Esophagus muscularis mucosa (tissue), 4 donors: ENCODE measurements at regions not wholly inside any gene's neighbourhood (a gene's known extent, or its start where the extent isn't known, plus 50 kb on each side); places are given as distances from the start of the nearest gene placed in this dataset.

Source experiments
- DNase-seq: peaks from one replicate; pipeline ENCODE4 v3.0.0-alpha.2; 2017; ENCODE audit errors: extremely low spot score
- H3K27ac ChIP-seq, 4 donors: fragments of 200-600 bp; sonication (generic); replicated peaks in 1 of 4; 1 replicate in 3 of 4; 2 replicates in 1 of 4; pipeline ENCODE4 v1.5.1; 2016 to 2019; ENCODE audit warnings: mild to moderate bottlenecking in 1 of 4
- H3K27me3 ChIP-seq, 4 donors: fragments of 200-600 bp; sonication (generic); one replicate each; pipeline versions ENCODE4 v1.5.1 to v1.6.0; 2016 to 2019
- H3K36me3 ChIP-seq, 4 donors: fragments of 200-600 bp; sonication (generic); one replicate each; pipeline ENCODE4 v1.5.1; 2016 to 2019
- H3K4me1 ChIP-seq, 4 donors: fragments of 200-600 bp; sonication (generic); one replicate each; pipeline ENCODE4 v1.5.1; 2016 to 2019
- H3K4me3 ChIP-seq, 4 donors: fragments of 200-600 bp; sonication (generic); 1 replicate in 2 of 4; 2 replicates in 2 of 4; pipeline ENCODE4 v1.5.1; 2016 to 2019; ENCODE audit warnings: mild to moderate bottlenecking in 4 of 4, moderate library complexity in 1 of 4
- H3K9me3 ChIP-seq, 4 donors: fragments of 200-600 bp; sonication (generic); 1 replicate in 3 of 4; 2 replicates in 1 of 4; pipeline ENCODE4 v1.5.1; 2016 to 2019
- EP300 ChIP-seq: sonication (generic); formaldehyde crosslinking; IDR thresholded peaks from one replicate; pipeline ENCODE4 v1.6.1; 2017; ENCODE audit warnings: antibody characterized with exemption
- POLR2A ChIP-seq: fragments of 450-650 bp; IDR thresholded peaks from one replicate; pipeline ENCODE4 v1.6.1; 2017; ENCODE audit warnings: antibody characterized with exemption, moderate library complexity, mild to moderate bottlenecking, low read depth
- POLR2AphosphoS5 ChIP-seq, 2 donors: sonication (generic); formaldehyde crosslinking; IDR thresholded peaks; one replicate each; pipeline ENCODE4 v1.6.1; 2017; ENCODE audit warnings: antibody characterized with exemption in 2 of 2
- WGBS: methylation state at CpG from one replicate; pipeline ENCODE4 v1.1.5; 2018; 5-methylcytosine and 5-hydroxymethylcytosine counted together
- intact Hi-C: fragments of 100-400 bp; cut with DNase I; formaldehyde crosslinking; loops from one replicate; pipeline ENCODE4 v1.15.1; 2023
- TF ChIP-seq, protein P1 (sequence below), 3 experiments: fragments of 200-600 bp in 2 of 3; fragments of 450-650 bp in 1 of 3; sonication (generic) in 2 of 3; IDR thresholded peaks; one replicate each; pipeline ENCODE4 v1.5.1; 2017 to 2019; ENCODE audit warnings: antibody characterized with exemption in 3 of 3, mild to moderate bottlenecking in 2 of 3, moderate library complexity in 1 of 3

DNA sequence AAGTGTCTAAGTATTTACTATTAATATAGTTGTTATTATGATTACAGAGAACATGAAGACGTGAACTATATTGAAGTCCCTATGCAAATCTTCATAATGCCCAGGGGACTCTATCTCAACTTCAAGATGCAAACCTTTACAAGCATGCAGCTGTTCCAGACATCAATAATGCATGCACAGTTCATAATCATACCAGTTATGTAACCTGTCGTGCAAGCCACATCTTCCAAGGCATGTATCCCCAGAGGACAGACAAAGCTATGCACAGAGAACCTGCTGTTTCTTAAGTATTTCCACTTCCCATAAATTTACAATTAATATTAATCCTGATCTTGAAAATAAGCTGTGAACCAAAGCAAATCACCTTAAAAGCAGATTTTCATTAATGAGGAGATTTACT is 534.1 kb downstream of the TUSC7 start:
- intact Hi-C loops, result no loop called here
- Histone ChIP-seq H3K4me3 (no peak overlapping the region), H3K4me1 (peaks cover 0 to 8% (median 0%) of the 10 kb centered on the region in 4 donors), H3K27ac (no peak overlapping the region), H3K9me3 (no peaks in the 10 kb centered on the region), H3K36me3 (no peaks in the 10 kb centered on the region), H3K27me3 (no peaks in the 10 kb centered on the region)
- 56% methylated on average over 2 of the region's 2 CpGs for WGBS
- TF ChIP-seq EP300 (no peak), POLR2A (no peak), POLR2AphosphoS5 (IDR thresholded peaks at IDR 0.05) (no peak)
- TF ChIP-seq, protein P1, sequence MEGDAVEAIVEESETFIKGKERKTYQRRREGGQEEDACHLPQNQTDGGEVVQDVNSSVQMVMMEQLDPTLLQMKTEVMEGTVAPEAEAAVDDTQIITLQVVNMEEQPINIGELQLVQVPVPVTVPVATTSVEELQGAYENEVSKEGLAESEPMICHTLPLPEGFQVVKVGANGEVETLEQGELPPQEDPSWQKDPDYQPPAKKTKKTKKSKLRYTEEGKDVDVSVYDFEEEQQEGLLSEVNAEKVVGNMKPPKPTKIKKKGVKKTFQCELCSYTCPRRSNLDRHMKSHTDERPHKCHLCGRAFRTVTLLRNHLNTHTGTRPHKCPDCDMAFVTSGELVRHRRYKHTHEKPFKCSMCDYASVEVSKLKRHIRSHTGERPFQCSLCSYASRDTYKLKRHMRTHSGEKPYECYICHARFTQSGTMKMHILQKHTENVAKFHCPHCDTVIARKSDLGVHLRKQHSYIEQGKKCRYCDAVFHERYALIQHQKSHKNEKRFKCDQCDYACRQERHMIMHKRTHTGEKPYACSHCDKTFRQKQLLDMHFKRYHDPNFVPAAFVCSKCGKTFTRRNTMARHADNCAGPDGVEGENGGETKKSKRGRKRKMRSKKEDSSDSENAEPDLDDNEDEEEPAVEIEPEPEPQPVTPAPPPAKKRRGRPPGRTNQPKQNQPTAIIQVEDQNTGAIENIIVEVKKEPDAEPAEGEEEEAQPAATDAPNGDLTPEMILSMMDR (IDR thresholded peaks at IDR 0.05), result no peak
- no peak for DNase-seq

DNA sequence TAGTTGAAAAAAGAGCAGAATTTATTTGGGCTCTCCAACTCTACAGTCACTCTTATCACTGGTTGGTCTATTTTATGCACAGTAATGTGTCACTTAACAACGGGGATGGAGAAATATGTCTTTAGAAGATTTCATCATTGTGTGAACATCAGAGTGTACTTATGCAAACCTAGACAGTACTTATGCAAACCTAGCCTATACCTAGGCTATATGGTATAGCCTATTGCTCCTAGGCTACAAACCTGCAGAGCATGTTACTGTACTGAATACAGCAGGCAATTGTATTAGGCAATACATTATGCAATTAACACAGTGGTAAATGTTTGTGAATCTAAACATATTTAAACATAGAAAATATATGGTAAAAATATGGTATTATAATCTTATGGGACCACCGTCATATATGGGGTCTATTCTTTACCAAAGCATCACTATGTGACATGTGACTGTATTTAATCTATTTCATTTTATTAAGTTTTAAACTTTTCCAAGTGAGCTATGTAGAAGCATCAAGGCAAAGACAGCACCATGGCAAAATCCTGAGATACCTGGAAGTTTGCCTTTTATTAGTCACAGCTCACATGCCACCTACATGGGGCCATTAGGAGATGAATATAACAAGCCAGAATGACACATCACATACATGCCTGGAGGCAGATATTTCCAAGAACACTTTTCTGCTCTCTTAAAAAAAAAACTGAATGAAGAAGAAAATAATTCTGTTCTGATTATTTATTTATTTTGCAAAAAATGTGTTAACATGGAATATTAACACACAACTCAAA is 537.4 kb downstream of the TUSC7 start:
- DNase-seq, result no peak
- Histone ChIP-seq H3K27ac (no peak overlapping the region), H3K9me3 (no peaks in the 10 kb centered on the region), H3K36me3 (no peaks in the 10 kb centered on the region), H3K4me3 (no peak overlapping the region), H3K27me3 (no peaks in the 10 kb centered on the region), H3K4me1 (peaks cover 0 to 8% (median 0%) of the 10 kb centered on the region in 4 donors)
- TF ChIP-seq POLR2A (no peak), POLR2AphosphoS5 (IDR thresholded peaks at IDR 0.05) (no peak), EP300 (no peak)
- intact Hi-C loops, result no loop called here
- WGBS, result 96% methylated on average over 2 of the region's 2 CpGs

DNA sequence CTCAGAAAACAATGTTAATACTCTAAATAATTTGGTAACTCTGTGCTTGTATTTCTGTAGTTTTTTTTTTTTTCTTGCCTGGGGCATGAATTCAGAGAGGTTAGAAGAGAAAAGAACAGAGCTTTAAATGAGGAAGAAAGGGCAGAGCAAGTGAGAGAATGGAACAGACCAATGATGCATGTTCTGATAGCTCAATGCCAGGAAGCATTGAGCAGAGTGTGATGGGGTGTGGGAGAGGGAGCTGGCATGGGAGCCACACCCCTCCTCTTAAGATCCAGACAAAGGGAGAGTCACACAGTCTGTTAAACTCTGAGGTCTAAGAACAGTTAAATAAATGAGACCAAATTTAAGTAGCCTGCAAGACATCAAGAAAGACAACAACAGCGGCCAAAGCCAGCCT is 538.6 kb downstream of the TUSC7 start:
- TF ChIP-seq POLR2A (no peak), POLR2AphosphoS5 (IDR thresholded peaks at IDR 0.05) (no peak), EP300 (no peak)
- TF ChIP-seq, protein P1 (IDR thresholded peaks at IDR 0.05), result no peak
- intact Hi-C loops, result no loop called here
- DNase-seq, result no peak
- H3K36me3 ChIP-seq, result no peaks in the 10 kb centered on the region
- no peaks in the 10 kb centered on the region for H3K27me3 ChIP-seq
- H3K4me3 ChIP-seq, result no peak overlapping the region
- WGBS, result 59% methylated on average over 1 of the region's 1 CpG
- H3K4me1 ChIP-seq, result peaks cover 0 to 8% (median 0%) of the 10 kb centered on the region in 4 donors
- peak overlapping the region in 1 of 4 donors; percentile 2 for H3K27ac ChIP-seq
- no peaks in the 10 kb centered on the region for H3K9me3 ChIP-seq

DNA sequence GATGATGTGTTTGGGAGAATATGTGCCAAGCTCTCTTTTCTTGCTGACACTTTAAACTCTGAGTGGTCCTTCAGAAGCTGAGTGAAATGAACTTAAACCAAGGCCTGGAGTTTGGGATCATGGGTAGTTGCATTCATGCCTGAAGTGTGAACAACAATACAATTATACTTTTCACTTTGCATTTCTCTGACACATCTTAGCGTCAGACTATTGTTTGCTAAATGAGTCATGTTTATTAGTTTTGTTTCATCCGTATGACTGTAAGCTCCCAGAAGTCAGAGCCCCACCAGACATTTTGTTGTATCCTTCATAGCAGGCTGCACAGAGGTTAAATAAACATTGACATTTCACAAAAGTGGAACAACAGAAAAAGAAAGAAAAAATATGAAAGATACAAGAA is 542.6 kb downstream of the TUSC7 start:
- Histone ChIP-seq H3K4me3 (no peak overlapping the region), H3K9me3 (no peaks in the 10 kb centered on the region), H3K27me3 (no peaks in the 10 kb centered on the region), H3K27ac (no peak overlapping the region), H3K36me3 (no peaks in the 10 kb centered on the region), H3K4me1 (peaks cover 0 to 8% (median 0%) of the 10 kb centered on the region in 4 donors)
- intact Hi-C loops, result no loop called here
- 64% methylated on average over 2 of the region's 2 CpGs for WGBS
- no peak for DNase-seq
- TF ChIP-seq POLR2AphosphoS5 (IDR thresholded peaks at IDR 0.05), result no peak
- no peak for TF ChIP-seq EP300
- no peak for TF ChIP-seq POLR2A
- TF ChIP-seq, protein P1 (IDR thresholded peaks at IDR 0.05), result no peak

DNA sequence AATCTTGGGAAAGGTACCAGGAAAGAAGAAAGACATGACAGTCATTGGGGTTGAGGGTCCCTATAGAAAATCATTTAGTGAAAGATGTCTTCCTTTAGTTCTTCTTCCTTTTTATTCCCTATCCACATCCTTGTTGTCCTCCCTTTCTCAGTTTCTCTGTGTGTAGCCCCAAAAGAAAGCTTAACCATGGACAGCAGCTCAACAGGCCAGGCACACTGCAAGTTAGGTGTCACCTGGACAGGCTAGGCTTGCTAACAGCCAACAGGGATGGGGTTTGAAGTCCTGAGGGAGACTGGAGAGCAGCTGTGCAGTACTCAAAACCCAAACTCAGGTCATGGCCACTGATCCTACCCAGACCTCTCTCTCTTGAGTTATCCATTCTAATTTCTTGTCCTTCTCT is 543.1 kb downstream of the TUSC7 start:
- no peaks in the 10 kb centered on the region for H3K27me3 ChIP-seq
- no peak for TF ChIP-seq EP300
- TF ChIP-seq POLR2A, result no peak
- TF ChIP-seq, protein P1 (IDR thresholded peaks at IDR 0.05), result no peak
- no peak for TF ChIP-seq POLR2AphosphoS5 (IDR thresholded peaks at IDR 0.05)
- H3K4me1 ChIP-seq, result peaks cover 0 to 8% (median 0%) of the 10 kb centered on the region in 4 donors

More for the DNA sequence above, 543.1 kb downstream of the TUSC7 start:
- H3K27ac ChIP-seq, result no peak overlapping the region
- no peaks in the 10 kb centered on the region for H3K9me3 ChIP-seq
- intact Hi-C loops, result no loop called here
- H3K36me3 ChIP-seq, result no peaks in the 10 kb centered on the region
- DNase-seq, result no peak
- H3K4me3 ChIP-seq, result no peak overlapping the region
